NCI-H524 treated with DMSO at 0.1 percent for 48 hours (cell line): ENCODE measurements at regions not wholly inside any gene's neighbourhood (a gene's known extent, or its start where the extent isn't known, plus 50 kb on each side); places are given as distances from the start of the nearest gene placed in this dataset.
"Not testable (repeated sequence)": the region's sequence is repeated elsewhere in the genome, so short reads cannot be mapped to it uniquely, and the experiment has no call there.

ENCODE experiments used
- DNase-seq: peaks from one replicate; lab custom pipeline; 2025; lab: John Stamatoyannopoulos, UW

GRCh38 chr1:218494449-218494852 lies 149.3 kb downstream of the TGFB2 start:
- DNase-seq, result no peak

GRCh38 chr1:218495931-218496330 lies 150.8 kb downstream of the TGFB2 start:
- no peak for DNase-seq

GRCh38 chr1:218496561-218496960 lies 151.4 kb downstream of the TGFB2 start:
- no peak for DNase-seq

GRCh38 chr1:218498056-218498938 lies 153.2 kb downstream of the TGFB2 start:
- DNase-seq, result no peak

- DNase-seq, result no peak
These were observed 154.0 kb downstream of the TGFB2 start for GRCh38 chr1:218499011-218499691.

GRCh38 chr1:218499911-218500310 lies 154.8 kb downstream of the TGFB2 start:
- no peak for DNase-seq

GRCh38 chr1:218501161-218501560 lies 156.0 kb downstream of the TGFB2 start:
- DNase-seq, result peak; percentile 82

- DNase-seq, result no peak
These were observed 157.2 kb downstream of the TGFB2 start for GRCh38 chr1:218502383-218502782.

GRCh38 chr1:218503102-218503501 lies 158.0 kb downstream of the TGFB2 start:
- DNase-seq, result no peak

- DNase-seq, result no peak
These were observed 162.3 kb downstream of the TGFB2 start for GRCh38 chr1:218507355-218508002.

GRCh38 chr1:218510153-218510772 lies 165.1 kb downstream of the TGFB2 start:
- DNase-seq, result no peak

- DNase-seq, result no peak
These were observed 168.2 kb downstream of the TGFB2 start for GRCh38 chr1:218513328-218513727.

- no peak for DNase-seq
These were observed 169.6 kb downstream of the TGFB2 start for GRCh38 chr1:218514689-218515088.

GRCh38 chr1:218516526-218516925 lies 171.4 kb downstream of the TGFB2 start:
- no peak for DNase-seq

GRCh38 chr1:218517459-218517858 lies 172.3 kb downstream of the TGFB2 start:
- no peak for DNase-seq

GRCh38 chr1:218518216-218518740 lies 173.1 kb downstream of the TGFB2 start:
- no peak for DNase-seq

- DNase-seq, result not testable (repeated sequence)
These were observed 175.5 kb downstream of the TGFB2 start for GRCh38 chr1:218520646-218521045.

- DNase-seq, result peak; percentile 6
These were observed 176.5 kb downstream of the TGFB2 start for GRCh38 chr1:218521414-218522169.

GRCh38 chr1:218524526-218524925 lies 179.4 kb downstream of the TGFB2 start:
- no peak for DNase-seq

- DNase-seq, result no peak
These were observed 179.9 kb downstream of the TGFB2 start for GRCh38 chr1:218525031-218525430.

GRCh38 chr1:218525451-218526197 lies 180.5 kb downstream of the TGFB2 start:
- no peak for DNase-seq
